Adrenal gland (tissue), 5 donors: ENCODE measurements at regions not wholly inside any gene's neighbourhood (a gene's known extent, or its start where the extent isn't known, plus 50 kb on each side); places are given as distances from the start of the nearest gene placed in this dataset.

ENCODE experiments used
- POLR2A ChIP-seq, 2 donors: fragments of 450-650 bp; IDR thresholded peaks; one replicate each; pipeline ENCODE4 v1.6.1; 2017; ENCODE audit warnings: antibody characterized with exemption in 2 of 2, mild to moderate bottlenecking in 2 of 2, moderate library complexity in 1 of 2
- TF ChIP-seq, protein P1 (sequence below), 6 experiments: fragments of 450-650 bp in 4 of 6; fragments of 200-600 bp in 2 of 6; sonication (generic) in 1 of 6; IDR thresholded peaks; 1 replicate in 5 of 6; 2 replicates in 1 of 6; pipeline versions ENCODE4 v1.5.1 to v1.8.0; 2016 to 2021; ENCODE audit warnings: antibody characterized with exemption in 6 of 6, mild to moderate bottlenecking in 2 of 6, moderate library complexity in 1 of 6
- donor health status: DM: no; HTN: no; CAD: no.

DNA sequence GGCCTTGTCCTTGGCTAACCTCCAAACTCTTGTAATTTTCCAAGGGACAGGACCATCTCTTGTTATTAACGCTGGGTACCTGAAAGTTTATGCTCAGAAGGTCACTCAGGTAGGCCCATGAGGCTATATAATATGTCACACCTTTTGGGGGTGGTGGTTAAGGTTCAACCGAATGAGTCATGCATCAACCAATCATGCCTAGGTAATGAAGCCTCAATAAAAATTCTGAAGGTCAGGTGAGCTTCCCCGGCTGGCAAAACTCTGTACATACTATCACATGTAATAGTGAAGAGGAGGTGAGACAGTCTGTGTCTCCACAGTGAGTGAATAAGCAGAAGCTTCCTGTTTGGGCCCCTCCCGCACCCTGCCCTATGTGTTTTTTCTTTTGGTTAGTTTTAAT, 424.9 kb downstream of the PCDH17 start:
- TF ChIP-seq, protein P1, sequence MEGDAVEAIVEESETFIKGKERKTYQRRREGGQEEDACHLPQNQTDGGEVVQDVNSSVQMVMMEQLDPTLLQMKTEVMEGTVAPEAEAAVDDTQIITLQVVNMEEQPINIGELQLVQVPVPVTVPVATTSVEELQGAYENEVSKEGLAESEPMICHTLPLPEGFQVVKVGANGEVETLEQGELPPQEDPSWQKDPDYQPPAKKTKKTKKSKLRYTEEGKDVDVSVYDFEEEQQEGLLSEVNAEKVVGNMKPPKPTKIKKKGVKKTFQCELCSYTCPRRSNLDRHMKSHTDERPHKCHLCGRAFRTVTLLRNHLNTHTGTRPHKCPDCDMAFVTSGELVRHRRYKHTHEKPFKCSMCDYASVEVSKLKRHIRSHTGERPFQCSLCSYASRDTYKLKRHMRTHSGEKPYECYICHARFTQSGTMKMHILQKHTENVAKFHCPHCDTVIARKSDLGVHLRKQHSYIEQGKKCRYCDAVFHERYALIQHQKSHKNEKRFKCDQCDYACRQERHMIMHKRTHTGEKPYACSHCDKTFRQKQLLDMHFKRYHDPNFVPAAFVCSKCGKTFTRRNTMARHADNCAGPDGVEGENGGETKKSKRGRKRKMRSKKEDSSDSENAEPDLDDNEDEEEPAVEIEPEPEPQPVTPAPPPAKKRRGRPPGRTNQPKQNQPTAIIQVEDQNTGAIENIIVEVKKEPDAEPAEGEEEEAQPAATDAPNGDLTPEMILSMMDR (IDR thresholded peaks at IDR 0.05): no peak
- TF ChIP-seq POLR2A (IDR thresholded peaks at IDR 0.05): no peak
